Astrocyte (in vitro differentiated cells and primary cell): ENCODE measurements at regions not wholly inside any gene's neighbourhood (a gene's known extent, or its start where the extent isn't known, plus 50 kb on each side); places are given as distances from the start of the nearest gene placed in this dataset.

Experiments used
- CTCF ChIP-seq: IDR thresholded peaks from 2 replicates; pipeline ENCODE4 v1.5.1; 2011; ENCODE audit warnings: low read depth, mild to moderate bottlenecking, inconsistent platforms, low read length, moderate library complexity; ENCODE audit not compliant: insufficient read depth
- EZH2 ChIP-seq: IDR thresholded peaks from 2 replicates; pipeline ENCODE4 v1.6.1; 2012; ENCODE audit warnings: mild to moderate bottlenecking, low read length, inconsistent platforms; ENCODE audit not compliant: insufficient read depth

- TF ChIP-seq EZH2 (no peak), CTCF (no peak)
Measured at GRCh38 chrX:43380704-43381103, 275.4 kb upstream of the MAOA start.
